ENCODE measurements at regions not wholly inside any gene's neighbourhood (a gene's known extent, or its start where the extent isn't known, plus 50 kb on each side); places are given as distances from the start of the nearest gene placed in this dataset.

DNA sequence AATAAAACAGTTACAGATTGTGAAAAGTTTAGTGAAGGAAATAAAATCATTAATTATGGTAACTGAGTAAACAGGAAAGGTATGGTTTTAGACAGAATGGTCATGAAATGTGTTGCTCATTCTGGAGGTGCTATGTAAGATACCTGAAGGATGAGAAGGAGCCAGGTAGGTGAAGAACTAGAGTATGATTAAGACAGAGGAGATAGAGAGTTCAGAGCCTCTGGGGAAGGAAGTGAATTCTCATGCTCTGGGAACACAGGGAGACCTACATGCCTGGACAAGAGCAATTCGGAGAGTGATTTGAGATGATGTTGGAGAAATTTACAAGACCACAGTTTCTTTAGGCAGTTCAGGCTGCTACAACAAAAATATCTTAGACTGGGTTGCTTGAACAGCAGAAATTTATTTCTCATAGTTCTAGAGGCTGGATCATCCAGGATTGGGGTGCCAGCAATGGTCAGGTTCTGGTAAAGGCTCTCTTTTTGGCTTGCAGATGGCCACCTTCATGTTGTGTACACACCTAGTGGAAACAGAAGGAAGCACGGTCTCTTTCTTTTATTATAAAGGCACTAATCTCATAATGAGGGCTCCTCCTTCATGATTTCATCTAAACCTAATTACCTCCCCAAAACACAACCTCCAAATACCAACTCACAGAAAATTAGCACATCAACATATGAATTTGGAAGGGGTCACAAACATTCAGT lies 1416.1 kb downstream of the PCDH7 start:
- no peak for ATAC-seq
- no peak for DNase-seq (ENCODE audit: missing footprints)
- intact Hi-C loops (cut with DNase I), result no loop called here

- intact Hi-C loops (cut with DNase I), result no loop called here
- ATAC-seq (no peak), DNase-seq (ENCODE audit: missing footprints) (no peak)
These were observed 1420.5 kb downstream of the PCDH7 start for GRCh38 chr4:32140636-32141035.

DNA sequence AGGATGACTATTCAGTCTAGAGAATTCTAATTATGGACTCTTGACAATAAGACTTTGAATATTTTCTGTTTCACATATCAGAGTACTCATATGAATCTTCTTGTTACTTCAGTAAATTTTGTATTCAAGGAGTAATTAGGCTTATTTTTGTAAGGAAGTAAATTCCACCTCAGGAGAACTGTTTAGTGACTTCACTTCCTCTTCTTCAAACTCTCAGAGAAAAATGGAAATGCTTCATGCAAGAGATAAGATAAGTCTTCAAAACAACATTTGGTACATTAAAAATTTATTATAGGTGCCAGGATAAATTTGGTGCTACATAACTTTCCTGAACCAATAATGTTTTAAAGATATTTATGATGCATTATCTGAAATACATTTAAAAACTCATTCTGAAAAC lies 1421.9 kb downstream of the PCDH7 start:
- ATAC-seq (no peak), DNase-seq (ENCODE audit: missing footprints) (no peak)
- intact Hi-C loops (cut with DNase I), result no loop called here

DNA sequence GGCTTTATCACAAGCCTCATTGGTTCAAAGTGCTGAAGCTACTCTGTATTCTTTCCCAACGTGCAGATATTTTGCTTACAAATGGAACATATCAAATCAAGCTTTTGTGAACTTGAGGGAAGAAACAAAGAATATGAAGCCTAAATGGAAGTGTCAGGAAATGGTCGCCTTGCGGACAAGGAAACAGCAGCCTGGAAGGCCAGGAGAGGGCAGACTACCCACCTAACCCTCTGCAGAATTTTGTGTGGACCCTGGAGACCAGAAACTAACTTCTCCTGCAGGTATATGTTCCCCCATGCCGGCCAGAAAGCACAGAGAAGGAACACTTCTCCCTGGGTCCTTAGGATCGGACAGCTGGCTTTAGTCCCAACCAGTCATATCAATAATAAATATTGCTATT lies 1425.8 kb downstream of the PCDH7 start:
- DNase-seq (ENCODE audit: missing footprints), result no peak
- ATAC-seq, result no peak
- intact Hi-C loops (cut with DNase I), result no loop called here

- no peak for ATAC-seq
- intact Hi-C loops (cut with DNase I), result no loop called here
- DNase-seq (ENCODE audit: missing footprints), result no peak
These were observed 1427.4 kb downstream of the PCDH7 start for GRCh38 chr4:32147446-32148085.

DNA sequence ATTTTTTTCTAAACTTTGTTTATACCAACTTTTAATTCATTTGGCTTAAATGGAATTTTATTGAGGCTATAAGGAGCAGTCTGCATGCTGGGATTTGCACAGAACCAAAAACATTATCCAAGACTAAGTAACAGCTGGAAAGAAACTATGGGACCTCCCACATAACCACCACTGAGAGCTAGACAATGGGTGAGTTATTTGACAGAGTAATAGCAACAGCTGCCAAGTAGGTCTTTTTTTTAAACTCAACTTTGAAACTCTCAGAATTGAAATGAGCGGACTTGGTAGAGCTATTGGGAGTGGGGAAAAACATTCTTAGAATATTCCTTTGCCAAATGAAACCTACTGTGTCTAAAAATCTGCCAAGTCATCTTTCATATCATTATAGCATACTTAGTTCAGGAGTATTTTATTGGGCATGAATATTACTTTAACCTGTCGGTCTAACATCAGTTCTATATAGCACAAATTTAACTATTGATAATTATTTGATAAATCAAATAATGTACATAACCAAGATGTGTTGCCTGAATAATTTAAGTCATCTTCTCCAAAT lies 1428.0 kb downstream of the PCDH7 start:
- intact Hi-C loops (cut with DNase I), result no loop called here
- DNase-seq (ENCODE audit: missing footprints) (no peak), ATAC-seq (no peak)

GRCh38 chr4:32158961-32159360 lies 1438.8 kb downstream of the PCDH7 start:
- DNase-seq (ENCODE audit: missing footprints) (no peak), ATAC-seq (no peak)
- intact Hi-C loops (cut with DNase I), result no loop called here

DNA sequence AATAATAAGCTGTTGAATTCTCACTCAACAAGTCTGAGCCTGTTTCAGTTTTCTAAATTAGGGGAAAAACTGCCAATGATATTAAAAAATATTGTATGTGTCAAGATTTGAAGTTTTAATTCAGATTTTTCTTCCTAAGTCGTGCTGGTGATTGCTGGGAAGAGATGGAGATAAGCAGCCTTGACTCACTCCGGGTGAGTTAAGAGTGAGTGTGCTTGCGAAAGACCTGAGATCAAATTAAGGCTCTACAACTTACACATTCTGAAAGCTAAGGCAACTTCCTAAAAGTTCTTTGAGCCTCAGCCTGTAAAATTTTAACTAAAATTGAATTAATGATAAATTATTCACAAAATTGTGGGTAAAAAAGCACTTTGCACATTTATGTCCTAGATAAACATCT lies 1441.2 kb downstream of the PCDH7 start:
- DNase-seq (ENCODE audit: missing footprints) (no peak), ATAC-seq (no peak)
- intact Hi-C loops (cut with DNase I), result no loop called here

GRCh38 chr4:32163125-32163524 lies 1443.0 kb downstream of the PCDH7 start:
- DNase-seq (ENCODE audit: missing footprints) (no peak), ATAC-seq (no peak)
- intact Hi-C loops (cut with DNase I), result no loop called here

DNA sequence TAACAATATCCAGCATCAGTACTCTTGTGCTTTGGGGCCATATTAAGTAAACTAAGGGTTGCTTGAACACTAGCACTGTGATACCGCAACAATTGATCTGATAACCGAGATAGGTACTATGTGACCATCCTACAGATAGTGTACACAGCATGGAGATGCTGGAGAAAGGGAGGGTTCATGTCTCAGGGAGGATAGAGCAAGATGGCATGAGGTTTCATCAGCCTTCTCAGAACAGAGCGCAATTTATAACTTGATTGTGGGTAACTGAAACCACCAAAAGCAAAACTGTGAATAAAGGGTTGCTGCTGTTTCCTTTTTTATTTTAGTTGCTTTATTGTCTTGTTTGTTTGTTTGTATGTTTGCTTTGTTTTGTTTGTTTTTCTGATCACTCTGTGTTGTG lies 1449.7 kb downstream of the PCDH7 start:
- DNase-seq (ENCODE audit: missing footprints) (no peak), ATAC-seq (no peak)
- intact Hi-C loops (cut with DNase I), result no loop called here

GRCh38 chr4:32172086-32172485 lies 1451.9 kb downstream of the PCDH7 start:
- no peak for DNase-seq (ENCODE audit: missing footprints)
- no peak for ATAC-seq
- intact Hi-C loops (cut with DNase I), result no loop called here

GRCh38 chr4:32172761-32173160 lies 1452.6 kb downstream of the PCDH7 start:
- DNase-seq (ENCODE audit: missing footprints), result no peak
- no peak for ATAC-seq
- intact Hi-C loops (cut with DNase I), result no loop called here

GRCh38 chr4:32180086-32180485 lies 1459.9 kb downstream of the PCDH7 start:
- no peak for ATAC-seq
- DNase-seq (ENCODE audit: missing footprints), result no peak
- intact Hi-C loops (cut with DNase I), result no loop called here

DNA sequence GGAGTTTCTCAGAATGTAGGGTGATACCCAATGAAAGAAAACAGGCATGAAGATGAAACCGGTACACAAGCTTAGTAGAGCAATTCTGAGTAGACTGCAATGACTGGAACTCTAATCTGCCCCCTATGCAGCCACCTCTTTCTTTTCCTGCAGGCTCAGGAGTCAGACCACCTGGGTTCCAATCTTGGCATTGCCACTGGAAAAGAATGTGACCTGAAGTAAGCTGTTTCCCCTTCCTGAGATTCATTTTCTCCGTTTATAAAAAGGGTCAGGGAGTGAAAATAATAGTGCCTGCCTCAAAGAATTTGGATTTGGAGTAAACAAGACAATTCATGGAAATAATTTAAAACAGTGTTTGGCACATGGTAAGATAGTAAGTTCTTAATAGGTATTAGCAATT lies 1464.0 kb downstream of the PCDH7 start:
- ATAC-seq (no peak), DNase-seq (ENCODE audit: missing footprints) (no peak)
- intact Hi-C loops (cut with DNase I), result no loop called here

DNA sequence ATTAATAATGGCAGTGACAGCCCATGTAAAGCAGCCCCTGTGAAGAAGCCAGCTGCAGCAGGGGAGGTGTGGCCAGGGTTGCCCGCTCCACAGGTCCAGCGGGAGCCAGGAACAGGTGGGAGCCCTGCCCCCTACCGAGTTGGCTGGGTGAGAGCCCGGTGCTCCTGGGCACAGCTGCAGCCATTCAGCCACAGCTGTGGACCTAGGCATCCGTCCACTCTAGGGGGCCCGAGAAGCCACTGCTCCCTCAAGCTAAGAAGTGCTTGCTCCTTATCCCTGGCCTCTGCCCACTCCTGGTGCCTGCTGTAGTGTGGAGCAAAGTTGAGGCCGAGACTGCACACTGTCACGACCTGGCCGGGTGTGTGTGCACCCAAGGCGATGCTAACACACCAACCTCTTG lies 1469.0 kb downstream of the PCDH7 start:
- DNase-seq (ENCODE audit: missing footprints), result no peak
- intact Hi-C loops (cut with DNase I), result no loop called here
- ATAC-seq, result no peak

DNA sequence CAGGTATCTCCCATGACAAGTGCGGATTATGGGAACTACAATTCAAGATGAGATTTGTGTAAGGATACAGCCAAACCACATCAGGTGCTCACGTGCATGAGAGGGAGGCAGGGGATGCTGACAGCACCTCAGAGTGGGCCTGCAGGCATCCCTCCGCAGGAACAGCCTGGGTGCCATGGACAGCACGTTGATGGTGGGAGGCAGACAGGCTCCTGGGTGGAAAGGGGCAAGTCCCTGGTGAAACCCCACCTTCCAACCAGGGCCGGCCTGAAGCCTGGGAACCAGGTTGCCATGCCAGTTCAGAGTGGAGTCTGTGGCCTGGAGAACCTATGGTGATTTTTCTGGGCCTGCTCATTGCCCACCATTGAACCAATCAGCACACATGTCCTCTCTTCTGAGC lies 1469.6 kb downstream of the PCDH7 start:
- no peak for DNase-seq (ENCODE audit: missing footprints)
- intact Hi-C loops (cut with DNase I), result no loop called here

GRCh38 chr4:32191961-32192360 lies 1471.8 kb downstream of the PCDH7 start:
- ATAC-seq (no peak), DNase-seq (ENCODE audit: missing footprints) (no peak)
- intact Hi-C loops (cut with DNase I), result no loop called here

More for the DNA sequence above, 1469.6 kb downstream of the PCDH7 start:
- no peak for ATAC-seq

DNA sequence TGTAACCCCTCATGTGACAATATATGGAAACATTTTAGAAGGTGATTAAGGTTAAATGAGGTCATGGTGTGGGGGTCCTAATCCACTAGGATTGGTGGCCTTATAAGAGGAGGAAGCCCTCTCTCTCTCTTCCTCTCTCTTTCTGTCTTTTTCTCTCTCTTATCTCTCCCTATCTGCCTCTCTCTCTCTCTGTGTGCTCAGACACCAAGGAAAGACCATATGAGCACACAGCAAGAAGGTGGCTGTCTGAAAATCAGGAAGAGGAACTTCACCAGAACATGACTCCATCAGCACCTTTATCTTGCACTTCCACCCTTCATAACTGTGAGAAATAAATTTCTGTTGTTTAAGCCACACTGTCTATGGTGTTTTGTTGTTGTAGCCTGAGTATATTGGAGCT lies 1472.2 kb downstream of the PCDH7 start:
- ATAC-seq (no peak), DNase-seq (ENCODE audit: missing footprints) (no peak)
- intact Hi-C loops (cut with DNase I), result no loop called here

GRCh38 chr4:32192991-32193390 lies 1472.8 kb downstream of the PCDH7 start:
- ATAC-seq (no peak), DNase-seq (ENCODE audit: missing footprints) (no peak)
- intact Hi-C loops (cut with DNase I), result no loop called here

DNA sequence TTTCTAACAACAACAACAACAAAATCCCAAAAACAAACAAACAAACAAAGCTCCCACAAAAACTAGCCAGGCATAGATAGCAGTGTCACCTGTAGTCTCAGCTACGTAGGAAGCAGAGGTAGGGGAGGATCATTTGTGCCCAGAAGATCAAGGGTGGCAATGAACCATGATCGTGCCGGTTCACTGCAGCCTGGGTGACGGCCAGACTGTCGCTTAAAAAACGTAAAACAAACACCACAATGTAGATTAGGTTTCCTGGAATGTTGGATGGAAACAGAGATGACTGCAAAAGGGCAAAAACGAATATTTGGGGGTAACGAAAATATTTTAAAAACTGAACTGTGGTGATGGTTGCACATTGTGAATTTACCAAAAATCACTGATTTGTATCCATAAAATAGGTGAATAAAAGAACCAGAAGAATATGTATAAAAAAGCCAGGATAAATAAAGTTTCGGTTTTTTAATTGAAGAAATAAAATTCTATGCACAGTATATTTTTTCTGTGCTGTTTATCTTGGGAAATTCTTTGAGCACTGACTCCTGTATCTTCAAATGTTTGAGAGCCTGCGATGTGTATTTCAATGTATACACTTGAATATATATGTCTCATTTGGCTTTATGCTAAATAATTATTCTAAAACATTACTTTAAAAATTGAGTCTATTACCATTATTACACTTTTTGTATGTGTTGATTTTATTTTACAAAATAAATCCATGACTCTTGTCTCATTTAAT lies 1477.0 kb downstream of the PCDH7 start:
- DNase-seq (ENCODE audit: missing footprints), result no peak

More for the DNA sequence above, 1477.0 kb downstream of the PCDH7 start:
- intact Hi-C loops (cut with DNase I), result no loop called here
- no peak for ATAC-seq
